Stimulated activated CD4-positive, alpha-beta T cell treated with anti-CD3 and anti-CD28 coated beads, Interleukin-1b, Interleukin-23, amount 100 ng/mL, for 4 hours (primary cell): ENCODE measurements at regions not wholly inside any gene's neighbourhood (a gene's known extent, or its start where the extent isn't known, plus 50 kb on each side); places are given as distances from the start of the nearest gene placed in this dataset.
"Not testable (repeated sequence)": the region's sequence is repeated elsewhere in the genome, so short reads cannot be mapped to it uniquely, and the experiment has no call there.

Experiments used
- DNase-seq, 2 donors: peaks; one replicate each; pipeline ENCODE4 v3.0.0-alpha.2; 2020; ENCODE audit warnings: low read depth in 2 of 2

DNA sequence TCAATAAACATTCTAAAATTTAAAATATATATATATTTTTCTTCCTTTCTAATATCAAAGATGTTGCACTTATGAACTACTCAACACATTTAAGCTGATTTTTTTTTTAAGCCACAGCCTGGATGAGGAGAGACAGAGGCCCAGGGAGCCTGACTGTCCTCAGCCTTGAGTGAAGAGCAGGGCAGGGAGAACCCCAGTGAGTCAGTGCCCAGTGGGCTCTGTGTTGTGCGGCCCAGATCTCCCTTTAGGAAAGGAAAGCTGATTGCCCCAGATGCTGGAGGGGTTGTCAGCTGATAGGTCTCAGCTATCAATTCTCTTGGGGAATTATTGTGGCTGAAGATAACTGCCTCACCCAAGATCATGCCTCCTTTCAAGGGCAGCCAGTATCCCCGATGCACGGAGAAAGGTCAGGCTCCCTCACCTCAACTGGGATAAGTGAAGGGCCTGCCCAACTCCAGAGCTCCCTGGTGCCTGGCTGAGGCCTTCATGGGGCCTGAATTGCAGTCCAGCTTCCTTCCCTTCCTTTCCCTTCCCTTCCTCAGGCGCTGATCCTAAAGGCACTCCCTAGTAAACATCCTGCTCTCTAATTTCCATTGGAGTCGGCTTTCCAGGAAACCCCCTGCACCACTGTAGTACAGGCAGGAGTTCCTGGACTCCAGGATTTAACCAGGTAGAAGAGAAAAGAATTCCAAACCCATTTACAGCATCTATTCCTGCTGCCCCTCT, 106.9 kb upstream of the ATL2 start:
- no peak for DNase-seq

DNA sequence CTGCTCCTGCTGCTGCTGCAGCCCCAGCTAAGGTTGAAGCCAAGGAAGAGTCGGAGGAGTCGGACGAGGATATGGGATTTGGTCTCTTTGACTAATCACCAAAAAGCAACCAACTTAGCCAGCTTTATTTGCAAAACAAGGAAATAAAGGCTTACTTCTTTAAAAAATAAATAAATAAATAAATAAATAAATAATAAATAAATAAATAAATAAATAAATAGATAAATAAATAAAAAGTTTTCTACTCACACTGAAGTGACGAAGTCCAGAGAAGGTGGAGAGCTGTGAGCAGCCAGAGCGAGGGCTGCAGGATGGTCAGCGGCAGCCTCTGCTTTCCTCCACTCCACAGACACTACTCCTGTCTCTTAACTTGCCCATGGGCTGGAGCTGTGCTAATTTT, 105.6 kb upstream of the ATL2 start:
- DNase-seq, result not testable (repeated sequence)

DNA sequence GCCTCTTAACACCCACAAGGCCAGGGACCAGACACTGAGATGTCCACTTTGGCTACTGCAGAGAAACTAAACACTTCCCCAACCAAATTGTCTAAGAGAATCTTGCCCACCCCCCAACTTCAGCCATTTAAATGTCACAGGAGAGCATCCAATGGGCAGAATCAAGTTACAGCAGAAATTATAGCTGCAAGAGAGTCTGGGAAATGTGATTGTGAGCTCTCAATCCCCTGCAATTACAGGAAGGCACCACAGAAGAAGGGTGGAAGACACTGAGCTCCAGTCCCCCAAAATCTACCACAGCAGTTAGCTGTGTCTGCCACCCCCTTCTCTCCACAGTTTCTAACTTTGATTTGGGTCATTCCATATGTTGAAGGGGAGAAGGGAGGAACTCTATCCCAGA, 103.5 kb upstream of the ATL2 start:
- no peak for DNase-seq

DNA sequence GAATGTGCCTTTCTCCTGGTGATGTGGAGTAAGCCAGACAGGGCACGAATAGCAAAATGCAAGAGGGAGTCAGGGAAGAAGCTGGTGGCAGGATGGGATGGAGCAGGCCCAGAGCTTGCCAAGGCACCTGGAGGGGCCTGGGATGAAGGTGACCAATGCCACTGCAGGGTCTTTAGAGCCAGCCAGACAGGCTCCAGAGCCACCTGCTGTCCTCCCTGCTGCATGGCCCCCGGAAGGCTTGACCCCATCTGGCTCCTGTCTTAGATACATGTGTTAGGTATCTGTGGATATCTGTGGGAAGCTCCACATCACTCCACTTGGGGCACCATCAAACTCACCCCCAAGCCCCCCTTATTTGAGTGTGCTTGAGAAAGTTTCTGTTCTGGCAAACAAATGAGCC, 99.9 kb upstream of the ATL2 start:
- no peak for DNase-seq

DNA sequence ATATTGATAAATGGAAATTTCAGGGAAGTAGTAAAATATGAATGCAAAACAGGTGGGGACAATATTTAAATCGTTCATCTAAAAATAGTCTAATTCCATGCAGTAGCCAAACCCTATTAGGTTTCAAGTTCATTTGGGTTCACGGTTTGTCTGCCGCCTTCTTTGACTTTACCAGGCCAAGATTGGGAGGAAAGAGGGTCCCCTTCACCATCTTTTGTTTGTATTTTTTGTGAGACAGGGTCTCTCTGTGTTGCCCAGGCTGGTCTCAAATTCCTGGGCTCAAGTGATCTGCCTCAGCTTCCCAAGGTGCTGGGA, 98.5 kb upstream of the ATL2 start:
- no peak for DNase-seq

DNA sequence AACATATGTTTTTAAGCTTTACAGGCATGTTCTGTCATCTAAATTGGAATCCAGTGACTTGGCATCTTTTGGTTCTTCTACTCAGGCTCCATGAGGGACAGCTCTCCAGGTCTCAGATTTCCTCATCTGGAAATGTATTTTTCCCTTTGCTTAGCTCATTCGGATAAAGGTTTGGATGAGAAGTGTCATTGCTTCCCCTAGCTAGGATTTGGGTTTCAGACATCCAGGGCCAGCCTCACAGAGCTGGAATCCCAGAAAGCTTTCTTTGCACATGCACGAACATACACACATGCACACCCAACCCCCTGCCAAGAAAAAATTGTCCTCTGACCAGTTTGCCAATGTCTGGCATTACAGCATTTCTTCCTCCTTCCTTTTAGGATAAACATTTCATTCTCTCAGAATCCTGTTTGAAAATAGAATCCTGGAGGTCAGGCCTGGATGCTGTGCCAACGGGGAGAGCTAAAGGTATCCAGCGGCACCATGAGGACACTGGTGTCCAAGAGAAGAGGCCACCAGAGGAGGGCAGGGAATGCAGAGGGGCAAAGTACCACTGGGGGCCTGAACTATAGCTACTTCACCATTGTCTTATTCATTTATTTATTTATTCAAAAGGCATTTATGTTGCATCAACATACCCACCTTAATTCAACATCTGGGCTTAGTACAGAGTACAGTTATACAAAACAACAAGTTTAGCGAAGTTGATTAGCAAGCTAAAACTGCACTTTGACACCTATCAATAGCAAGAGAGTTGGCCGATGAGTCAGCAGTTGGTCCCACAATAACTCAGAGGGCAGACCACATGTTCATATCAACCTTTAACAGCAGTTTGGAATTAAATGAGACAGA, 97.9 kb upstream of the ATL2 start:
- DNase-seq, result no peak

DNA sequence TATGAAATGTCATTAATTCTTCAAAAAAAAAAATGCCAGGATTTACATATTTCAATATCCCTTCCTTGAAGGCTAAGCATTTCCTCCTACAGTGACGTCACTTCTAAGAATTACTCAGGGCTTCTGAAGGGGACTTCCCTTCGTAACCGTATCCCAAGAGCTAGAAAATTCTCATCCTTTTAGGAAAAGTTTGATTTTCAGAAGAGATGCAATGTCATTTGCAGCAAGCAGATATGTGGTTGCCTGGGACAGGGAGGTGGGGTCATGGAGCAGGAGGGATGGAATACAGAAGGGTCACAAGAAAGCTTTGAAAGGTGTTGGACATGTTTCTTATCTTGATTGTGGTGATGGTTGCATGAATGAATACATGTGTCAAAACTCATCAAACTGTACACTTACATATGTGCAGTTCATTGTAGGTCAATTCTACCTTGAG, 97.0 kb upstream of the ATL2 start:
- no peak for DNase-seq

DNA sequence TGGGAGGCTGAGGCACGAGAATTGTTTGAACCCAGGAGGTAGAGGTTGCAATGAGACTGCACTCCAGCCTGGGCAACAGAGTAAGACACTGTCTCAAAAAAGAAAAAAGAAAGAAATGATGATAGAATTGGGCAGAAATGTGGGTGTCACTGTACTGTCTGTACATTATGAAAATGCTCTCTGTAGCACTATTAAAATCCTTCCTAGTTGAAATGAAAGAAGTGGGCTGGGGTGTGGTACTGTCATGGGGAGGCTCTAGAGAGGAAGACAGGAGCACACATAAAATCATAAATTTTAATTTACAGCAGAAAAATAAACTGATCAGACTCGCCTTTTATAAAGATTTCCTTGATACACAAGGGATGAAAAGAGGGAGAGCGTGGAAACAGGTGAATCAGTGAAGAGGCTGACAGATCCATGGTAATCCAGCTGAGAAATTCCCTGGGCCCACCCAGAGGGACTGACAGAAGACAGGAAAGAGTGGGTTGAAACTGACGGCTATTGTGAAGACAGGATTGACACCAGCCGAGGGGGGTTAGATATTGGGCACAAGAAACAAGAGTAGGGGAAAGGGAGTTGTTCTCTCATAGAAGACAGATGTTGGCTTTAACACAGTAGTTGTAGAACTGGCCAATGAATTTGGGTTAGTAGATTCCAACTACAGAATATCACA, 96.4 kb upstream of the ATL2 start:
- DNase-seq, result no peak

DNA sequence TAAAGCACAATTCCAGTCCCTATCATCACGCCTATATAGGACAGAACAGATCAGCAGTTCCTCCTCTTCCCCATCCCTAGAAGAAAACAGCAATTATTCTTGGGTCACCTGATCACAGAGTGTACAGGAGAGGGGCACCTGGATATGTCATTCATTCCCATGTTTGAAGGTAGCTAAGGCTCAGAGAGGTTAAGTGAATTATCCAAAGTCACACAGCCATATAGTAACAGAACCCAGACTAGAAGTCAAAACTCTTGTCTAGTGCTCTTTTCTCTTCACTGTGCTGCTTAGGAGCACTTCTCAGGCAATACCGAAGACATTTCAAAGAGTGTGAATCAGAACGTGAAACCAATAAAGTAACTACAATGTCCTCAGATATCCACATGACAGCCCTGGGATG, 93.0 kb upstream of the ATL2 start:
- no peak for DNase-seq

DNA sequence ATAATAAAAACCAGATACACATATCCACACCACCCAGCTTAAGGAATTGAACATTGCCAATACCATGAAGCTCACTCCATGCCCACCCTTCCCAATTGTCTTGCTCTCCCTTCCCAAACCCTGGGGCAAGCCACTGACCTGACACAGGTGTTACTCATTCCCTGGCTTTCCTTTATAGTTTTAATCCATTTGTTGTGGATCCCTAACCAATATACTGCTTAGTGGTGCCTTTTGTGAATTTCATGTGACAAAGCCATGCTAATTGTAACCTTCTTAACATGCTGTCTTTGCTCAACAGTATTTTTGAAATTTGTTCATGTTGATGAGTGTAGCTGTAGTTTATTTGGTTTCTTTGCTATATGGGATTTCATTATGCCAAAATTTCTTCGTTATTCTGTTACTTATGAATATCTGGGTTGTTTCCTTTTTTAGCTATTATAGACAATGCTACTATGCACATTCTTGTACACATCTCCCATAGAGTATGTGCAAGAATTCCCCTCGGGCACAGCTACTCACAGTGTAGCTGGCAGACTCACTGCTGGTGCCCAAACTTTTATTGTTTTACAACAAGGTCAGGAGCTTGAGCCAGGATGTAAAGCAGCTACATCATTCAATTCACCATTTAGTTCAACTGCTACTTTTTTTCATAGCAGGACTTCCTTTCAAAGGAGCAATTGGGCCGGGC, 90.8 kb upstream of the ATL2 start:
- no peak for DNase-seq

DNA sequence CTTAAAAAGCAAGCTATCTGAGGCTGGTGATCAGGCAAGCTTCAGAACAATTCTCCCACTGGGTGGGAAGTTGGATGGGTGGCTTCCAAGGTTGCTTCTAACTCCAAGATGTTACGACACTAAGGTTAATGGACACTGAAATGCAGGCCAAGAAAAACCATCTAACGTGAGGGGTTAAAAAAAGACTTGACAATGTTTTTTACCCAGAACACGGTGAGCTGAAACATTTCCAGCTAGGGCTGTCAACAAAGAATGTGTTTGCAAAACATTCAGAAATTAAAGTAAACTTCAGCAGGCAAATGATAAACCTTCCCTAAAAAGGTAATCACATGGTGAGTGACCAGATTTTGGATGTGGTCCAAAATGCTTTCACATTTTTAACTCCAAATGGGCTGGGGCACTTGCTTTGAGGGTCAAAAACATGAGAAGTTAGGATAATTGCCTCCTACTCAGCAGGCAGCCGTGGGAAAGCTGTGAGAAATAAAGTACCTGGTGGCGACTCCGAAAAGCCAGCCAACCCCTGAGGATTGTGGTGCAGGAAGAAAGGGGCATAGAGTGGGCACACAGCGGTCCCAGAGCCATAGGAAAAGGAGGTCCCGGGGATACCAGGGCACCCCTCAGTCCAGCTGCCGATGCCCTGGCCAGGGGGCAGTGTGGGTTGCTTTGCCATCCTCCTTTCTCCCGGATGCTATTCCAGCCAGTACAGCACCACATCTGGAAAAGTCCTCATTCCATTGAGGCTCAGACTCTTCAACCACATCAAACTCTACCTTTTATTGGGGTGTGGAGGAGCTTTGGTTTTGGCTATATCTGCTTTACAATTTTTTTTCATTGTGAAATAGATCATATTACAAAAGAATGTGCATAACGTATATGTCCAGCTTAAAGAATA, 90.0 kb upstream of the ATL2 start:
- no peak for DNase-seq

DNA sequence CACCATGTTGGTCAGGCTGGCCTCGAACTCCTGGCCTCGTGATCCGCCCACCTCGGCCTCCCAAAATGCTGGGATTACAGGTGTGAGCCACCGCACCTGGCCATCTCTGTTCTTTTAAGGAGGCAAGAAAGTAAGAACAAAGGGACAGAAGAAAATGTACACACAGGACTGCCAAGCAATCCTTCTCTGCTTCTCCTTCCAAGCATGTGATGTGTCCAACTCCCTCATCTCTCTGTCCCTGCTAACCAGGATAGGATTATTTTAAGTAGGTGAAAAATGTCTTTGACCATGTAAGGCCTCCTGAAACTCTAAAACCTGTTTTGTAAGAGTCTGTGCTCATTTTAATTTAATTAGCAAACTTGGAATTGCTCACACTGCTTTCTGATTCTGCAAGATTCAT, 89.3 kb upstream of the ATL2 start:
- DNase-seq, result no peak

DNA sequence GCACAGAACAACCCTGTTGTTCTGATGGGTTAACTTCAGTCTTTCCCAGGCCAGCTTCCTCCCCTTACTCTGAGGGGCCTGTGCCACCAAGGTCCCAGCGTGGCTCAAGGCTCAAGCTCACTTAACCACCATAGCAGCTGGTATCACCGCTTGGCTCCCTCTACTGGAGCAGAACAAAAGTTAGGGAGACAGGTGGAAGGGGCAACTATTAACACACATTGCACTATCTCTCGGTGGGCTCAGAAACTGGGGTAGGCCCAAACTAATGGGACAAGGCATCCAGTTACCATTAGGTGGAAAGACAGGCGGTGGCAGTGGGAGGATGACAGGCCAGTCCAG, 88.7 kb upstream of the ATL2 start:
- DNase-seq, result no peak

DNA sequence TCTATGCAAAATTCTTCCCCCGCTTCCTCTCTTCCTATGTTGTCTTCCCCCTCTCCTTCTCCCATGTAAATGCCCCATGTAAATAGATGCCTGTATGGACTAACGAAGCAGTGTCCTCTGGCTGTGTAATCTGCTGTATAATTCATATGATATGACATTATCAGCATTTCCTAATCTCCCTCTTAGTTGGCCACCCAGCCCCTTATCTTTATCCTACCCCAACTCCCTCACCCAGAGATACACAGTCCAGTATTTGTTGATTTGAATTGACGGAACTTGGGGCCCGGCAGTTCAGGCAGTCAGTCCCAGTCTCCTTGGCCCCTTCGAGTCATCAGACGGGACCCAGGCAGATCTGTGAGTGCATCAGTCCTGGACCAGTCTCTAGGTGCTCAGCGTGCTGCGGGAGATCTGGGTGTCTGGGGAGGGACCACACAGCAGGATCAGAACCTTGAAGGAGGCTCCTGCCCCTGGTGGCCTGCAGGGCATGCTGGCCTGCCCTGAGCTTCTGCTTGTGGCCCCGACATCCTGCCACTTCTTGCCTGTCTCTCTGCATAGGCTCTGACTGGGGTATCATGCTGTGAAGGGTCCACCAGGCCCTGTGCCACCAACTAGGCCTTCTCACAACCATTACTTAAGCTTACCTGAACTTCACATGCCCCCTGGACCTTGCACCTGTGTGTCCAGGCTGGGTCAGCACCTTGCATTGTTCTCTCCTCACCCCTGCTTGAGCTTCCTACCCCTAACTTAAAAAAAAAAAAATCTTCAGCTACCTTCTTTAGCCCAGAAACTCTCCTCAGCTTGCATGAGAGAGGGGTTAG, 88.1 kb upstream of the ATL2 start:
- DNase-seq, result no peak

DNA sequence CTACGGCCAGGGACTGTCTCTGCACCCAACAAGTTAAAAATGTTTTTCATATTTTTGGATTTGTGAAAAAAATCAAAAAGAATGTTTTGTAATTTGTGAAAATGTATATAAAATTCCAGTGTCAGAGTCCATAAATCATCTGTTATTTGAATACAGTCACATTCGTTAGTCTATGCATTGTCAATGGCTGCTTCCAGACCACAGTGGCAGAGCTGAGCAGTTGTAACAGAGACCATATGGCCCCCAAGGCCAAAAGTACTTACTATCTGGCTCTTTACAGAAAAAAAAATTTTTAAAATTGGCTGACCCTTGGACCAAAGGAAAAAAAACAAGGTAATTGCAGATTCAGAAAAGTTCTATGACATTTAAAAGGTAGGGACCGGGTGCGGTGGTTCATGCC, 86.7 kb upstream of the ATL2 start:
- no peak for DNase-seq

DNA sequence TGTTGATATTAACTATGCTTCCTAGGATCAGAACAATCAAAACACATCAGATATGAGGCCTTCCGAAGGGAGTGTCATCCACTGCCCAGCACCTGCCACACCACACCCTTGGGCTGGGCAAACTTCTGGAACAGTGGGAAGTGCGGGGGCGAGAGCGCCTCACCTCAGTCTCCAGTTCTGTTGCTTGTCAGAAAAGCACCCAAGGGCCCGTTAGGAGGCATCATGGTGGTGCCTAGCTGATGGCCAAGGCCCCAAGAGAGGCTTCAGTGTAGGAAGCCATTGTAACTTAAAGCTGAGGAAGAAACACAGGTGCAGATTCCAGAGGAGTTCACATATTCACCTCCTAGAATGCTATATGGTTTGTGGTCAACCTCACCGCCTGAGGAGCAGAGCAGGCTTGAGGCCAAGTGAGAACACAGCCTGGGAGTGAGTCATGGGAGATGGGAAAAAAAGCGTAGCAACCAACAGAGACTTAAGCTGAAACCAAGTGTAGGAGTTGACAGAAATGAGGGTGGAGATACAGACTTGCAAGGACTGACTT, 85.1 kb upstream of the ATL2 start:
- DNase-seq, result peak in 1 of 2 donors; percentile 1

DNA sequence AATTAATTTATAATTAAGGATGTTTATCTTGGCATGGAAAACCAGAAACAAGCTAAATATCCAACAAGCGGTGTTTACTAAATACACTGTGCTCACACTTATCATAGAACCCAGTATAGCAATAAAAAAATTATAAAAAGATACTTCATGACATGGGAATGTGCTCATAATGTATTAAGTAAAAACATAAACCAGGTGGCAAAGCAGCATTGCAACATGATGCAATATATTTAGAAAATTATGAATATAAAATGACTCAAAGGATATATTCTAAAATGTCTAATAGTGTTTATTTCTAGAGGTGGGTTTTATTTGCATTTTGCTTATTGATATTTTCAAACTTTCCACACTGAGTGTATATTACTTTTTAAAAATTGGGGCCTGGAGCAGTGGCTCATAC, 84.4 kb upstream of the ATL2 start:
- DNase-seq, result no peak

DNA sequence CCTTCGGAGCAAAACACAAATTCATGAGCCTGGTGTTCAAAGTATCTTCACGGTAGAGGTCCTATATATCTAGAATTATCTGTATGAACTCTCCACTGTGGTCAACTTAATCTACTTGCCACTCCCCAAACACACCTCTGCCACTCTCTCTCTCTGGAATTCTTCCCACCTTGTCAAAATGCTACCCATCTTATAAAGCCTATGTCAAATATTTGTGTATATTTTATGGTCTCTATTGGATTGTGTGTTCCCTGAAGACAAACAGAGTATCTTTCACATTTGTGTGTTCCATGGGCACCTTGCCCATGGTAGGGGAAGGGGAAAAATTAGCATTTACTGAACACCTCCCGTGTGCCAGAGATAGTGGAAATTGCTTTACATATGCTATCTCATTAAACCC, 83.2 kb upstream of the ATL2 start:
- DNase-seq, result no peak

DNA sequence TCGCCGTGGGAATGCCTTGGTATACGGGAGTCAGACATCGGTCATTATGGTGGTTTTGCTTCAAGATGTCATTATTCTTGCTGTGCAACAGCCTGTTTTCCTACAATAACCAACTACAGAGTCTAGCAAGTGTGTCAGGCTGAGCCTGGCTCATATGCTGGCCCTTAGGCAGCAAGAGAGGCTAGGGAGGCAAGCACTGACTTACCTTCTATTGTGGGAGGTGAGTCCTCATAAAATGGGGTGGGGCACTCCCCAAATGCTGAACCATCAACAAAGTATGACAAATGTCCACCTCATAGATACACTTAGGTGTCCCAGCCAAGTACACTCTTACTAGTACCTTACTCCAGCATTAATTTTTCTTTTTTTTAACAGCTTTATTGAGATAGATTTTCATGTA, 77.0 kb upstream of the ATL2 start:
- no peak for DNase-seq

DNA sequence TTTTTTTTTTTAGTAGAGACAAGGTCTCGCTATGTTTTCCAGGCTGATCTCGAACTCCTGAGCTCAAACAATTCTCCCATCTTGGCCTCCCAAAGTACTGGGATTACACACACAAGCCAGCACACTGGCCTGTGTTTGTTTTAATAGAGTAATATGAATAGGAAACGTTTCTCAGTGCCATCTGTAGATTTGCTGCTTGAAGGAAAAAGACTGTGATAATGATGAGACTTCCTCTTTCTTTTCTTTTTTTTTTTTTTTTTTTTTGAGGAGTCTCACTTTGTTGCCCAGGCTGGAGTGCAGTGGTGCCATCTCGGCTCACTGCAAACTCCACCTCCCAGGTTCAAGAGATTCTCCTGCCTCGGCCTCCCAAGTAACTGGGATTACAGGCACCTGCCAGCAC, 74.7 kb upstream of the ATL2 start:
- DNase-seq, result not testable (repeated sequence)
